Omental fat pad (tissue), 3 donors: ENCODE measurements at regions not wholly inside any gene's neighbourhood (a gene's known extent, or its start where the extent isn't known, plus 50 kb on each side); places are given as distances from the start of the nearest gene placed in this dataset.

ENCODE experiments used
- ATAC-seq: fragments of 150-250 bp; one replicate; pipeline ENCODE4 v1.9.1; 2016; ENCODE audit warnings: mild to moderate bottlenecking, moderate library complexity; ENCODE audit not compliant: low FRiP score
- DNase-seq: peaks from one replicate; pipeline ENCODE4 v3.0.0-alpha.2; 2019; ENCODE audit warnings: low spot score
- CTCF ChIP-seq, 3 donors: fragments of 450-650 bp; IDR thresholded peaks; one replicate each; pipeline ENCODE4 v1.5.1; 2016 to 2017; ENCODE audit warnings: antibody characterized with exemption in 3 of 3, mild to moderate bottlenecking in 3 of 3, moderate library complexity in 2 of 3

- DNase-seq (no peak), ATAC-seq (no peak)
- TF ChIP-seq CTCF (IDR thresholded peaks at IDR 0.05), result no peak
Measured at GRCh38 chr9:26334706-26335105, 557.9 kb downstream of the CAAP1 start.

DNA sequence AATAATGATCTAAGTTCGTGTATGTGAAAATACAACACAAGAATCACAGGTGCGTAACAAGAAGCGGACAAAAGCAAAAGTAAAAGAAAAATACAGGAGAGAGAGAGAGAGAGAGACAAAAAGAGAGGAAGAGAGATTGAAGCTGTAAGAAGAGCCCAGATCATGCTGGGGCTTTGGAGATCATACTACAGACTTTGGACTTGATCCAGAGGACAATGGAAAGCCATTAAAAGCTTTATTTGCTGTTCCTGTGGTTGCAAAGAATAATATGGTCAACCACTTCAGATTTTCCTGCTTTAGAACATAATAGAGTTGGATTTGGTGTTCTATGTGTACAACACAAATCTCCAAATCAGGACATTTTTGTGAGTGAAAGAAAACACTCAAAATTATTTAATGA, 561.4 kb downstream of the CAAP1 start:
- TF ChIP-seq CTCF (IDR thresholded peaks at IDR 0.05), result no peak
- ATAC-seq, result no peak
- no peak for DNase-seq

GRCh38 chr9:26329974-26330373, 562.6 kb downstream of the CAAP1 start:
- DNase-seq (no peak), ATAC-seq (no peak)
- TF ChIP-seq CTCF (IDR thresholded peaks at IDR 0.05), result no peak

DNA sequence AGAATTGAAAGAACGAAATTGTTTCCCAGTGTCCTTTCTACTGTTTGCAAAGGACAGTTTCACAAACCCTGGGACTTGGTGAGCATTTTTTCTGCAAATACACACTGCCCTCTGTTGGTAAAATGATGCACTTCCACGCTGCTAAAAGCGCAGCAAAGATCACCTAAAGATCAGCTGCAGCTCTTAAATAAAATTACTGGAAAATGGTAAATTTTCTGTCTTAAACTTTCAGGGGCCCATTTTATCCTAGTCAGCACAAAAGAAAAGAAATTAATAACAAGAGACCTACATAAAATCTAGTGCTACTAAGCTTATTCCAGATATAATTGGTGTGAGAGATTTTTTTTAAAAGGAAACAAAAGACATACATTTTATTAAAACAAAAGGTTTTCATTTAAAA, 566.0 kb downstream of the CAAP1 start:
- DNase-seq, result no peak
- TF ChIP-seq CTCF (IDR thresholded peaks at IDR 0.05), result peak in 1 of 3 donors; percentile 7
- ATAC-seq, result no peak

- DNase-seq (no peak), ATAC-seq (no peak)
- no peak for TF ChIP-seq CTCF (IDR thresholded peaks at IDR 0.05)
Measured at GRCh38 chr9:26325444-26325829, 567.2 kb downstream of the CAAP1 start.

DNA sequence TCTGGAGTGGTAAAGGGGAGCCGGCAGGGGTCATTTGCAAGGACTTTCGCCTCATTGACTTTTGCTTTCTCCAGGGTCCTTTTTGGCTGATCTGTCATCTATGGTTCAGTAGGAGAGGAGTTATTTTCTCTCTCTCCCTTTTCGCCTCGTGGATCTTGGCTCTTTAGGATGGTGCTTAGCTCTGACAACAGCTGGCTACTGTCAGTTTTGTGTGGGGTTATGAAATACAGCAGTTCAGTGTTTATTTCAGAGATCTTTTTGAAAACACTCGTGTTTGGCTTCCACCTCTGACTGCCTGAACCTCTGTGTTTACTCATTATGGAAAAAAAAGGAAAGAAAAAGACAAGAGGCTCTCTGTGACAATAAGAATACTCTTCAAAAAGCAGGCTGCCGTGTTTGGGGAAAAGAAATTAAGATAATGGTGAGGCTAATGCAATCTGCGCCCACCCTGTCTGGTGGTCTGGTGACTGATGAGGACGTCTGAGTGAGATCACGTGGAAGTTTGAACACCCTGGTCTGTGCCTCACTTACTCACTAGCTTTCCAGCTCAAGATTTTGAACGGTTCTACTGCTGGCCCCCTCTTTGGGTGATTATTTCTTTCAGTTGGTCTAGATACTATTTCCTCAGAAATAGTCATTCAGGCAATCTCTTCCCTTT, 567.7 kb downstream of the CAAP1 start:
- DNase-seq, result no peak
- TF ChIP-seq CTCF (IDR thresholded peaks at IDR 0.05), result no peak
- no peak for ATAC-seq

GRCh38 chr9:26321935-26322334, 570.7 kb downstream of the CAAP1 start:
- ATAC-seq, result no peak
- DNase-seq, result no peak
- TF ChIP-seq CTCF (IDR thresholded peaks at IDR 0.05), result no peak
